ENCODE measurements at regions not wholly inside any gene's neighbourhood (a gene's known extent, or its start where the extent isn't known, plus 50 kb on each side); places are given as distances from the start of the nearest gene placed in this dataset.

DNA sequence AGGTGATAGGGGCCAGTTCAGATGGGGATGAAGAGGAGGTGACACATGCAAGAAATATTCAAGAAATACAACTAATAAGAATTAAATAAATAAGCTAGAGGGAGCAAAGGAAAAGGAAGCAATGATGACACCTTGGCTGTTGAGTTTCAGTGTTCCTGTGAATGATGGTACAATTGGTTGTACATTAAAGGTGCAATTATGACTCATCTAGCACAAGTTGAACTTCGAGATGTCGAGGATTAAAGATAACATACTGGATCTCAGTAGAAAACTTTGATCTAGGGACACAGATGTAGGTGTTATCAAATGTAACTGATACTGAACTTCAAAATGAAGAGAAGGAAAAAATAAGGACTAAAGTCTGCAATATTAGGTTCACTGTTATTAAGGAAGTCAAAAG lies 760.6 kb upstream of the CHAC2 start:
- Histone ChIP-seq H3K4me1 (no peaks in the 10 kb centered on the region), H3K9me3 (no peaks in the 10 kb centered on the region)
- intact Hi-C loops (cut with DNase I; ENCODE audit: low total_unique reads): no loop called here

GRCh38 chr2:53004413-53004812 lies 763.2 kb upstream of the CHAC2 start:
- Histone ChIP-seq H3K27me3 (no peaks in the 10 kb centered on the region), H3K9me3 (no peaks in the 10 kb centered on the region), H3K36me3 (no peaks in the 10 kb centered on the region), H3K4me3 (no peak overlapping the region), H3K27ac (no peak overlapping the region), H3K4me1 (no peaks in the 10 kb centered on the region)
- TF ChIP-seq, protein P1, sequence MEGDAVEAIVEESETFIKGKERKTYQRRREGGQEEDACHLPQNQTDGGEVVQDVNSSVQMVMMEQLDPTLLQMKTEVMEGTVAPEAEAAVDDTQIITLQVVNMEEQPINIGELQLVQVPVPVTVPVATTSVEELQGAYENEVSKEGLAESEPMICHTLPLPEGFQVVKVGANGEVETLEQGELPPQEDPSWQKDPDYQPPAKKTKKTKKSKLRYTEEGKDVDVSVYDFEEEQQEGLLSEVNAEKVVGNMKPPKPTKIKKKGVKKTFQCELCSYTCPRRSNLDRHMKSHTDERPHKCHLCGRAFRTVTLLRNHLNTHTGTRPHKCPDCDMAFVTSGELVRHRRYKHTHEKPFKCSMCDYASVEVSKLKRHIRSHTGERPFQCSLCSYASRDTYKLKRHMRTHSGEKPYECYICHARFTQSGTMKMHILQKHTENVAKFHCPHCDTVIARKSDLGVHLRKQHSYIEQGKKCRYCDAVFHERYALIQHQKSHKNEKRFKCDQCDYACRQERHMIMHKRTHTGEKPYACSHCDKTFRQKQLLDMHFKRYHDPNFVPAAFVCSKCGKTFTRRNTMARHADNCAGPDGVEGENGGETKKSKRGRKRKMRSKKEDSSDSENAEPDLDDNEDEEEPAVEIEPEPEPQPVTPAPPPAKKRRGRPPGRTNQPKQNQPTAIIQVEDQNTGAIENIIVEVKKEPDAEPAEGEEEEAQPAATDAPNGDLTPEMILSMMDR (IDR thresholded peaks at IDR 0.05): no peak
- intact Hi-C loops (cut with DNase I; ENCODE audit: low total_unique reads): no loop called here
- DNase-seq: no peak

More for the DNA sequence above, 760.6 kb upstream of the CHAC2 start:
- Histone ChIP-seq H3K27me3 (no peaks in the 10 kb centered on the region), H3K27ac (no peak overlapping the region), H3K4me3 (no peak overlapping the region), H3K36me3 (no peaks in the 10 kb centered on the region)
- TF ChIP-seq, protein P1 (IDR thresholded peaks at IDR 0.05): no peak
- DNase-seq: no peak

- Histone ChIP-seq H3K4me3 (no peak overlapping the region), H3K27ac (no peak overlapping the region), H3K36me3 (no peaks in the 10 kb centered on the region), H3K4me1 (no peaks in the 10 kb centered on the region), H3K9me3 (peaks cover 0 to 9% (median 0%) of the 10 kb centered on the region in 3 donors), H3K27me3 (no peaks in the 10 kb centered on the region)
- intact Hi-C loops (cut with DNase I; ENCODE audit: low total_unique reads): no loop called here
- TF ChIP-seq, protein P1 (IDR thresholded peaks at IDR 0.05): no peak
- no peak for DNase-seq
These were observed 772.2 kb upstream of the CHAC2 start for GRCh38 chr2:52995424-52995823.

- TF ChIP-seq, protein P1 (IDR thresholded peaks at IDR 0.05): no peak
- no peak for DNase-seq
- intact Hi-C loops (cut with DNase I; ENCODE audit: low total_unique reads): no loop called here
- Histone ChIP-seq H3K27ac (no peak overlapping the region), H3K36me3 (no peaks in the 10 kb centered on the region), H3K27me3 (no peaks in the 10 kb centered on the region), H3K9me3 (no peaks in the 10 kb centered on the region), H3K4me3 (no peak overlapping the region), H3K4me1 (no peaks in the 10 kb centered on the region)
These were observed 791.3 kb upstream of the CHAC2 start for GRCh38 chr2:52976143-52976949.

- TF ChIP-seq, protein P1 (IDR thresholded peaks at IDR 0.05): no peak
- Histone ChIP-seq H3K36me3 (no peaks in the 10 kb centered on the region), H3K27me3 (no peaks in the 10 kb centered on the region), H3K4me3 (no peak overlapping the region), H3K27ac (no peak overlapping the region), H3K9me3 (no peaks in the 10 kb centered on the region), H3K4me1 (no peaks in the 10 kb centered on the region)
- intact Hi-C loops (cut with DNase I; ENCODE audit: low total_unique reads): no loop called here
- DNase-seq: no peak
These were observed 793.5 kb upstream of the CHAC2 start for GRCh38 chr2:52974127-52974526.
